NCI-H1436 (cell line): ENCODE measurements at regions not wholly inside any gene's neighbourhood (a gene's known extent, or its start where the extent isn't known, plus 50 kb on each side); places are given as distances from the start of the nearest gene placed in this dataset.

Source experiments
- DNase-seq: peaks from one replicate; lab custom pipeline; 2025; lab: John Stamatoyannopoulos, UW

DNA sequence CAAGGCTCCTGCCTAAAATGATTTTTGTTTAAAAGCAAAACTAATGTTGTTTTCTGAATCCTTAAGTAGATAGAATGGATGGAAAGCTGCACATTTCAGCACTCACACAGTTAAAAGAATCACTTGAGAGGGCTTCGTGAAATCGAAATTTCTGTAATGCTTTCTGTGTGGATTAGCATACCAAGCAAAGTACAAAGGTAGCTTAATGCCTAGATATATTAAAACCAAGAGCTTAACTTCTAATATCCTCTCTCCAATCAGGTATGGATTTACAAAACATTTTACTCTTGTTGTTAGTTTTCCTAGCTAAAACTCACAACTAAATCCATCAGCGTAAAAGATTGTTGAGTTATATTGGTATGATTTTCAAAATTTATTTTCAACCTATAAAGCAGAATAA lies 378.8 kb upstream of the PRMT6 start:
- no peak for DNase-seq

DNA sequence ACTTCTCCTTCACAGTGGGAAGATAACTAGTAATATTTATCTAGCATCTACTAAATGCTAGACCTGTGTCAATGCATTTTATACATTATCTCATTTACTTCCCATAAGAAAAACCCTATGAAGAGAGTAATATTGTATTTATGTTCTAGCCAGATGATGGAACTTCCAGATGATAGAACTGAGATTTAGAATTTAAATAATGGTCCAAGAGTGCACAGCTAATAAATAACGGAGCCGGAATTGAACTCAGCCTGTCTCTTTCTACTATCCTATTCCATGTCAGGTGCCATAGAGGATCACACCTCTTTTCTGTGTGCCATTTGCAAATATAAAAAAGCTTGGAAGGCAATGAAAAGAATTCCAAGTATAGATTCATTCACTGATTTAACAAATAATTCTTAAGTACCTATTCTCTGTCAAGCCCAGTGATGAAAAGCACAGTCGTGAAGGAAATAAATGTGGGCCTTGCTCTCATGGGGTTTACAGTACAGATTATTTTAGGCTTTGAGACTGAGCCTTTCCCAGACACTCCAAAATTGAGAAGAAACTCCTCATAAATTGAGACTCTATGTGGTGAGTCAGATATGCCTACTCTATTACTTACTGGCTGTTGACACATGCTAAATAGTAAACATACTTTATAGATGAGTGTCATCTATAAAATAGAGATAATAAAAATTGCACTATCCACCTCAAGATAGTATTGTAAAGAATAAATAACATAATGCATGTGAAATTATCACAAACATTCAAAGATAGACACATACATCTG lies 378.0 kb upstream of the PRMT6 start:
- DNase-seq, result no peak

DNA sequence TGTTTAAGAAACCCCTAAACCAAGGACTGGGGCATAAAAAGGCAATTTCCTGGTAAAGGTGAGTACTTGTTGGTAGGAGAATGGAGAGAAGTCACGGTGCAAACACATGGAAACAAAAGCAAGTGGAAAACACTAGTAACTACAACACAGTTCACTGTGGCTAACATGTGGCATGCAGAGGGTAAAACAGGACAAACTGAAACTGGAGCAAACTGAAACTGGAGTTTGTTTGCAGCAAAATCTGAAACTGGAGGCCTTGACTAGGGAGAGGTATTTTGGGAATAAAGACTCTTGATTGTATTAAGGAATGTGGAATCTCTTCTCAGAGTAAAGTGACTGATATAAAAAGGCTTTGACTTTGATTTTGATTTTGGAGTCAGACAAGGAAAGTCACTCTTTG lies 376.3 kb upstream of the PRMT6 start:
- DNase-seq, result no peak

- DNase-seq, result no peak
These were observed 375.6 kb upstream of the PRMT6 start for GRCh38 chr1:106680776-106681344.

- no peak for DNase-seq
These were observed 374.4 kb upstream of the PRMT6 start for GRCh38 chr1:106681939-106682522.

DNA sequence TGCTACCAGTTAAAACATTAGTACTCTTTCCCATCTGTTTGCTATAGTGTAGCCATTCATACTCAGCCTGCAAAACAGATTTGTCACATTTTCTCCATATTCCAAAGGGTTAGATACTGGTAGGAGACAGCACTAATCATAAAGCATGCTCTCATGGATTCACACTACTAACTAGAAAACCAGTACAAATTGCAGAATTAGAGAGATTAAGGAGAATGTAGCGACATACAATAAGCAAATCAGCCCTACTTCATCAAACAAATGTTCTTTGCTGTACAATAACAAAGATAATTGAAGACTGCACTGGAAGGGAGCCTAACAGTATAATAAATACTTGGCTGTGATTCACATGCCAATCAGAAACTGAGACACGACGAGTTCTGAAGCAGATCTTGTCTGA lies 368.0 kb upstream of the PRMT6 start:
- no peak for DNase-seq

DNA sequence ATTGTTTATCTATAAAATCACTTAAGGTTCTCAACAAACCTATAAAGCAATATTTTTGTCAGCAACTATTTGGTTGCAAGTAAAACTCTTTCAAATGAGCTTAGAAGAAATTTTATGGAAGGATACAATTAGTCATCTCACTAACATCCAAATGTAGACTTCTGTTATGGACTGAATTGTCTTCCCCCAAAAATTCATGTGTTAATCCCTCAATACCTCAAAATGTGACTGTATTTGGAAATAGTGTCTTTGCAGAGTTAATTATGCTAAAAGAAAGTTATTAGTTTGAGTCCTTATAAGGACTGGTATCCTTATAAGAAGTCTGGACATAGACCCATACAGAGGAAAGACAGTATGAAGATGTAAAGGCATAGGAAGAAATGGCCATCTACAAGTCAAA lies 357.8 kb upstream of the PRMT6 start:
- DNase-seq, result no peak

GRCh38 chr1:106699433-106699832 lies 357.0 kb upstream of the PRMT6 start:
- no peak for DNase-seq

DNA sequence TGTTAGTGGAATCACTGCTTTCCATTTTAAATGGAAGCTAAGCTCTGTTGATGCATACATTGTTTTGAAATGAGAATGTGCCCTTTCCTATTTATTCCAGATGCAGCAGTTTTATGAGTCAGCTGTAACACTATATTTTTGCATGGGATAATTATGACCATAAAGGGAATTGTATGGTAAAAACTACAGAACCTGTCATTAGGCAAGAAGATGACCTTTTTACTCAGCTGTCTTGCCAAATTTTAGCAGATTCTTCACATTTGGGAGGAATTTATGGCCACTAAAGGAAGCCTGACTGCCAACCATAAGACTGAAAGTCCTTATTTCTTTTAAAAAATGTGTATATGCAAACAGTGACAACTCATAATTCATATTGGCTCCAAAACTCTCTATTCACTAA lies 356.3 kb upstream of the PRMT6 start:
- no peak for DNase-seq

- no peak for DNase-seq
These were observed 350.5 kb upstream of the PRMT6 start for GRCh38 chr1:106705971-106706370.

- no peak for DNase-seq
These were observed 338.9 kb upstream of the PRMT6 start for GRCh38 chr1:106717591-106717990.

- no peak for DNase-seq
These were observed 334.7 kb upstream of the PRMT6 start for GRCh38 chr1:106721790-106722189.

DNA sequence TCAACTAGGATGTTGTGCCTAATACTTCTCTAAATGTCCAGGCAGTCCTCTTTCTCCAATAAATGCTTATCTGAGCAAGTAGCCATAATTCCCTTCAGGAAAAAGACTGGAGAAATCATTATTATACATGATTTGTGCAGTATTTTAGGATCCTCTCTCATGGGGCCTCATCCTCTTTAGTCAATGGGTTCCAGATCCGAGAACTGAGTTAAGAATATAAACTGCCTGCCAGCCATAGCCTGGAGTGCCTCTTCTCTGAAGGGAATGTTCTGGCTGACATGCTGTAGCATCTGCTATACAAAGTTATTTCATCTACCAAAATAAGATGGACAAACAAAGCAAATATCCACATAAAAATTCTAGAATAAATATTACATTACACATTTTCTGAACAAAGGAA lies 334.0 kb upstream of the PRMT6 start:
- no peak for DNase-seq

GRCh38 chr1:106727171-106727570 lies 329.3 kb upstream of the PRMT6 start:
- DNase-seq, result no peak

GRCh38 chr1:106746448-106747085 lies 309.9 kb upstream of the PRMT6 start:
- no peak for DNase-seq

DNA sequence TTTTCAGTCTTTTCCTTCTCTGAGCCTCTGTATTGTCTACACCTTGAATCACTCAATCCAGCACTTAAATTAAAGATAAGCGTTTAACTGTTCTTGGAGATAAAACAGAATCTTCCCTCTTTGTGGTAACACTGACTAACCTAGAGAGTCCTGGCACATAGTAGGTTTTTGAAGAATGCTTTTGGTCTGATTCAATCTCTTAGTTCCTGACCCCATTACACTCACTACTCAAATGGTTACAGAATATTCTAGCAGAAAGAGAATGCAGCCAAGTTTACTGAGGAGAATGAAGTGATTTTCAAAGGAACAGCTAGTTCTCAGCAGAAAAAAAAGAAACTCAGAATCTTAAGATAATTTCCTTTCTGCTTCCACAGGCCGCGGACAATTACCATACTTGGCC lies 309.2 kb upstream of the PRMT6 start:
- DNase-seq, result no peak

DNA sequence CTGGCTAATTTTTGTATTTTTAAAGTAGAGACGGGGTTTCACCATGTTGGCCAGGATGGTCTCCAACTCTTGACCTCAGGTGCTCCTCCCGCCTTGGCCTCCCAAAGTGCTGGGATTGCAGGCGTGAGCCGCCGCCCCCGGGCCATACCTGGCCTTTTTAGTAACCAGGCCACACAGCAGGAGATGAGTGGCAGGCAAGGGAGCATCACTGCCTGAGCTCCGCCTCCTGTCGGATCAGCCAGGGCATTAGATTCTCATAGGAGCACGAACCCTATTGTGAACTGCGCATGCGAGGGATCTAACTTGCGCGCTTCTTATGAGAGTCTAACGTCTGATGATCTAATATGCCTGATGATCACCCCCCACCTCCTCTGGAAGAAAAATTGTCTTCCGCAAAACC lies 308.7 kb upstream of the PRMT6 start:
- DNase-seq, result no peak

DNA sequence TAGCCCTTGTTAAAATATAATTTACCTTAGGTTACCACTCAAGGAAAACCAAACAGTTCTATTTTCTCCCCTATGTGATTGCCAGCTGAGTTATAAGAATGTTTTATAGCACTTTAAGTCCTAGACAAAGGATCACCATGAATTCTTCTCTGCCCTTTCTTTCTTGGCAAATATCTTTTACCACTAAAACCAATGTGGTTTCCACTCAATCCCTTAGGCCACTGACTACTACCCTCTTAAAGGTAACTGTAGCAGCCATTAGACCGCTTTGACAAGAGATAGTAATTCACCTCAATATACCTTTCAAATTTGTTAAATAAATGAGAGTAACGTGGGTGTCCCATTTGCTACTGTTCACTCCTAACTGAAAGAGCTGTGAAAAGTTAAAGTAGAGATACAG lies 307.9 kb upstream of the PRMT6 start:
- no peak for DNase-seq

GRCh38 chr1:106749491-106749890 lies 307.0 kb upstream of the PRMT6 start:
- DNase-seq, result no peak

DNA sequence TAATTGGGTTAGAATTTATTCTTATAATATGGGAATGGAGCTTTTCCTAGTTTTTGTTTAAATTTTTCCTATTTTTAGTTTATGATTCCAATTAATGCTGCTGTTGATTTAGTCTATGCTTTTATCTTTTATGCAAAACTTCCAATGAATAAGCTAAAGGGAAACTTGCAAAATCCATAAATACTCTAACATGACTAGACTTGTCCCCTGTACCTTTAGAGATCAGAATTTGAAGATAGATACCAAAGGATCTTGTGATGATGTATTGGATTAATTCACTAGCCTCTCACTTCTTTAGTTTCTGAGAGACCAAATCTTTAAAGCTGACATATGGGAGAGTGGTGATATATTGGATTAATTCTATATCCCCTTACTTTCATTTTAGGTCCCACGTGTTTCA lies 306.6 kb upstream of the PRMT6 start:
- no peak for DNase-seq

GRCh38 chr1:106751002-106751401 lies 305.5 kb upstream of the PRMT6 start:
- DNase-seq, result no peak

DNA sequence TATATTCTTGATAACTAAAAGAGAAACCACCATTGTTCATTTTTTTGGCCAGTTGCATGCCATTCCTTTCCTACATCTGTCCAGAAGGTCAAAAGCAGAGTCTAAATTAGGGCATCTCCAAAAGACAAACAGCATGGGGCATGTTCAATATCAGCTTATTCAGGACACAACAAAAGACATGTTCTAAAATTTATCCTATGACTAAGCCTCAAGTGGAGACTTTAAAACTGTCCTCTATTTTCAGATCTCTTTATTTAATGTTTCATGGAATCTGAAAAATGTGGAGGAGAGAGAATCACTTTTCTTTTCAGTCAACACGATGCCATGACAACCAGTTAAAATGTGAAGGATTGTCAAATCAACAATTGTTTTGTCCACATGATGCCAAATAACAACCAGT lies 303.4 kb upstream of the PRMT6 start:
- no peak for DNase-seq

DNA sequence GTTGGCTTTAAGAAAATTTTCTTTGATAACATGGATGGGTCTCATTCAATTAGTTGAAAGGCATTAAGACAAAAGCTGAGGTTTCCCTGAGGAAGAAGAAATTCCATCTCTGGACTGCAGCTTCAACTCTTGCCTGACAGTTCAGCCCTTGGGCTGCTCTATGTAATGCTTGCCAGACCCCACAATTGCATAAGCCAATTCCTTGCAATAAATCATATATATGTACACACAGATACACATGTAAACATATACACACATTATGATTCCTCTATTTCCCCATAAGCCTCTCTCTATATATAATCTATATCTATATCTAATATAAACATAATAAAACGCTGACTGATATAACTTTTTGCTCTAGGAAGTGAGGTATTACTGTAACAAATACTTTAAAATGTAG lies 301.5 kb upstream of the PRMT6 start:
- DNase-seq, result no peak
